PC-3 (cell line): ENCODE measurements at regions not wholly inside any gene's neighbourhood (a gene's known extent, or its start where the extent isn't known, plus 50 kb on each side); places are given as distances from the start of the nearest gene placed in this dataset.

Source experiments
- ATAC-seq: fragments of 200-7000 bp; cut with Tn5 transposase; 2 replicates; pipeline ENCODE4 v1.9.1; 2020; ENCODE audit warnings: mild to moderate bottlenecking, moderate library complexity
- BruUV-seq: library from RNA; stranded (reverse); fragments of 400-500 nt; replicated peaks from 2 replicates; lab custom pipeline; 2021; lab: Mats Ljungman, UMichigan
- CTCF ChIA-PET: fragments of 300-600 bp; sonication (Branson Sonifier 250); formaldehyde crosslinking; loops from one replicate; lab custom pipeline; 2022; ENCODE audit warnings: antibody characterized with exemption; lab: Charles Lee
- POLR2A ChIA-PET: fragments of 300-600 bp; sonication (Branson Sonifier 250); formaldehyde crosslinking; loops from one replicate; lab custom pipeline; 2022; ENCODE audit warnings: antibody characterized with exemption; ENCODE audit not compliant: unreplicated experiment; lab: Charles Lee
- DNase-seq: peaks from one replicate; pipeline ENCODE4 v3.0.0-alpha.2; 2015
- H2AFZ ChIP-seq: fragments of 300-600 bp; sonication (generic); 2 replicates; pipeline ENCODE4 v1.6.0; 2016; ENCODE audit warnings: antibody characterized with exemption, low read length
- H3F3A ChIP-seq: fragments of 300-600 bp; sonication (generic); one replicate; pipeline ENCODE4 v1.6.0; 2017; ENCODE audit warnings: antibody characterized with exemption, low read length, control low read depth, mild to moderate bottlenecking; ENCODE audit not compliant: unreplicated experiment
- H3K27ac ChIP-seq: fragments of 300-600 bp; sonication (generic); 2 replicates; pipeline ENCODE4 v1.5.1; 2016; ENCODE audit warnings: mild to moderate bottlenecking, low read length
- H3K27me3 ChIP-seq: fragments of 300-600 bp; sonication (generic); 2 replicates; pipeline ENCODE4 v1.6.1; 2016; ENCODE audit warnings: low read length, mixed read lengths
- H3K36me3 ChIP-seq: fragments of 300-600 bp; sonication (generic); 2 replicates; pipeline ENCODE4 v1.6.1; 2016; ENCODE audit warnings: low read depth, mixed run types, low read length, mixed read lengths
- H3K4me1 ChIP-seq: fragments of 300-600 bp; sonication (generic); 2 replicates; pipeline ENCODE4 v1.5.1; 2016; ENCODE audit warnings: low read length; ENCODE audit not compliant: insufficient read depth
- H3K4me2 ChIP-seq: fragments of 300-600 bp; sonication (generic); 2 replicates; pipeline ENCODE4 v1.6.0; 2016; ENCODE audit warnings: low read length
- H3K4me3 ChIP-seq: fragments of 300-600 bp; sonication (generic); 2 replicates; pipeline ENCODE4 v1.5.1; 2016; ENCODE audit warnings: mild to moderate bottlenecking, low read length, mixed read lengths
- H3K79me2 ChIP-seq: fragments of 300-600 bp; sonication (generic); 2 replicates; pipeline ENCODE4 v1.6.1; 2017; ENCODE audit warnings: low read length, mixed read lengths
- H3K9ac ChIP-seq: fragments of 300-600 bp; sonication (generic); 2 replicates; pipeline ENCODE4 v1.6.0; 2016; ENCODE audit warnings: mild to moderate bottlenecking, low read length
- H3K9me2 ChIP-seq: fragments of 300-600 bp; sonication (generic); replicated peaks from 2 replicates; pipeline ENCODE4 v1.6.1; 2016; ENCODE audit warnings: mixed run types, low read length, mixed read lengths
- H3K9me3 ChIP-seq: fragments of 300-600 bp; sonication (generic); 2 replicates; pipeline ENCODE4 v1.6.1; 2016; ENCODE audit warnings: low read length, mixed read lengths
- H4K20me1 ChIP-seq: fragments of 300-600 bp; sonication (generic); 2 replicates; pipeline ENCODE4 v1.6.1; 2016; ENCODE audit warnings: low read length, mixed read lengths
- CTCF ChIP-seq: fragments of 300-600 bp; sonication (generic); conservative IDR thresholded peaks from 2 replicates; pipeline ENCODE4 v1.5.1; 2017; ENCODE audit warnings: antibody characterized with exemption, low read depth, mild to moderate bottlenecking, low read length
- EZH2 ChIP-seq: fragments of 300-600 bp; sonication (generic); IDR thresholded peaks from one replicate; pipeline ENCODE4 v1.6.1; 2017; ENCODE audit warnings: antibody characterized with exemption, mild to moderate bottlenecking, low read length; ENCODE audit not compliant: unreplicated experiment
- EZH2phosphoT487 ChIP-seq: fragments of 300-600 bp; sonication (generic); IDR thresholded peaks from 2 replicates; pipeline ENCODE4 v1.6.1; 2018; ENCODE audit warnings: mild to moderate bottlenecking, antibody characterized with exemption, low read length, borderline replicate concordance
- intact Hi-C: fragments of 100-400 bp; cut with micrococcal nuclease; formaldehyde crosslinking; loops from 2 replicates; pipeline ENCODE4 v1.9.0; 2023

GRCh38 chr14:81938341-81938740 lies 404.7 kb upstream of the SEL1L start:
- no peak overlapping the region for H3K4me2 ChIP-seq
- ATAC-seq, result no peak
- intact Hi-C loops, result no loop called here
- CTCF ChIA-PET, result no interaction called here
- no peaks in the 10 kb centered on the region for H4K20me1 ChIP-seq
- 0 out of 2 replicates have a peak, but pooled peaks cover 13% of the 10 kb centered on the region for H3K9me3 ChIP-seq
- no TSS peak for BruUV-seq
- TF ChIP-seq EZH2 (no peak), EZH2phosphoT487 (no peak), CTCF (no peak)
- no peak overlapping the region for H2AFZ ChIP-seq
- POLR2A ChIA-PET, result no interaction called here
- no peak for DNase-seq
- H3F3A ChIP-seq, result no peaks in the 10 kb centered on the region
- H3K79me2 ChIP-seq, result no peaks in the 10 kb centered on the region
- no peak overlapping the region for H3K9ac ChIP-seq
- H3K27ac ChIP-seq, result no peak overlapping the region
- H3K4me3 ChIP-seq, result no peak overlapping the region
- H3K9me2 ChIP-seq, result no peaks in the 10 kb centered on the region
- H3K27me3 ChIP-seq, result no peaks in the 10 kb centered on the region
- H3K4me1 ChIP-seq, result no peaks in the 10 kb centered on the region
- no peaks in the 10 kb centered on the region for H3K36me3 ChIP-seq

DNA sequence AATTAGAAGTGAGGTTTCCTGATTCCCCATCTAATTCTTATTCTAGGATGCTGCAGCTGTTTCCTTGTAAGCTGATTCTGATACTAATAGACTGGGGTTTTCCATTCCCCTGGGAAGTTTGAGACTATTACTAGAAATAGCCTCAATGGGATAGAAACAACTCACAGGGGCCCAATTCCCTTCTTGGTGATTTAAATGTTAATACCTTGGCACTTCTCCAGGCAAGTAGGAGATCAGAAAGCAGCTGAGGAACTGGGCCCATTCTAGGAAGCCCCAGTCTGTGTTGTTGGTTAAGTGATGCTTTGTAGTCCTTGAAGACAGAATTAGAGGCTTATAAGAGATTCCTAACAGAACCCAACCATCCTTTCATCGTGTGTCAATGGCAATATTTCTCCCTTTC lies 407.0 kb upstream of the SEL1L start:
- Histone ChIP-seq H3K9me3 (peaks cover 18% of the 10 kb centered on the region; the same call in 1 of the 2 replicates), H3K36me3 (no peaks in the 10 kb centered on the region), H3K9ac (no peak overlapping the region), H2AFZ (no peak overlapping the region), H3K27me3 (no peaks in the 10 kb centered on the region), H3K4me3 (no peak overlapping the region), H3K9me2 (no peaks in the 10 kb centered on the region), H3K4me1 (no peaks in the 10 kb centered on the region), H3K27ac (no peak overlapping the region), H3K79me2 (no peaks in the 10 kb centered on the region), H4K20me1 (no peaks in the 10 kb centered on the region), H3F3A (no peaks in the 10 kb centered on the region), H3K4me2 (no peak overlapping the region)
- TF ChIP-seq EZH2 (no peak), CTCF (no peak), EZH2phosphoT487 (no peak)
- BruUV-seq, result no TSS peak
- no peak for ATAC-seq
- ChIA-PET POLR2A (no interaction called here), CTCF (no interaction called here)
- no peak for DNase-seq
- intact Hi-C loops, result no loop called here

- H3K9me2 ChIP-seq, result no peaks in the 10 kb centered on the region
- no peak for ATAC-seq
- peaks cover 18% of the 10 kb centered on the region; the same call in 1 of the 2 replicates for H3K9me3 ChIP-seq
- no peak overlapping the region for H3K27ac ChIP-seq
- no peaks in the 10 kb centered on the region for H3F3A ChIP-seq
- no peaks in the 10 kb centered on the region for H3K36me3 ChIP-seq
- CTCF ChIA-PET, result no interaction called here
- TF ChIP-seq CTCF, result no peak
- H3K79me2 ChIP-seq, result no peaks in the 10 kb centered on the region
- H3K4me2 ChIP-seq, result no peak overlapping the region
- H4K20me1 ChIP-seq, result no peaks in the 10 kb centered on the region
- no peak for DNase-seq
- no peak overlapping the region for H2AFZ ChIP-seq
- BruUV-seq, result no TSS peak
- no peaks in the 10 kb centered on the region for H3K27me3 ChIP-seq
- no peaks in the 10 kb centered on the region for H3K4me1 ChIP-seq
- intact Hi-C loops, result no loop called here
- POLR2A ChIA-PET, result no interaction called here
- H3K4me3 ChIP-seq, result no peak overlapping the region
- no peak overlapping the region for H3K9ac ChIP-seq
These were observed 408.4 kb upstream of the SEL1L start for GRCh38 chr14:81942071-81942470.
